ENCODE measurements at regions not wholly inside any gene's neighbourhood (a gene's known extent, or its start where the extent isn't known, plus 50 kb on each side); places are given as distances from the start of the nearest gene placed in this dataset.

GRCh38 chr20:39553120-39553519 lies 591.0 kb downstream of the DHX35 start:
- no peak for TF ChIP-seq POLR2A (IDR thresholded peaks at IDR 0.05; ENCODE audit: low read depth, low read length)
- TF ChIP-seq POLR2AphosphoS5 (IDR thresholded peaks at IDR 0.05; ENCODE audit: low read depth, low read length), result no peak
- no peak for TF ChIP-seq TAF1 (IDR thresholded peaks at IDR 0.05; ENCODE audit: low read depth, low read length)
- TF ChIP-seq POU2F2 (IDR thresholded peaks at IDR 0.05; ENCODE audit: low read depth, low read length), result no peak
- no peak for TF ChIP-seq SPI1 (IDR thresholded peaks at IDR 0.05; ENCODE audit: low read depth, low read length)

Data from GM12891 (cell line).